ENCODE measurements at regions not wholly inside any gene's neighbourhood (a gene's known extent, or its start where the extent isn't known, plus 50 kb on each side); places are given as distances from the start of the nearest gene placed in this dataset.
"Not testable (repeated sequence)": the region's sequence is repeated elsewhere in the genome, so short reads cannot be mapped to it uniquely, and the experiment has no call there.

GRCh38 chr14:53619691-53620231 is 336.9 kb downstream of the BMP4 start:
- no peaks in the 10 kb centered on the region for H3K4me1 ChIP-seq
- H3K4me3 ChIP-seq (ENCODE audit: low read depth, low read length) = no peak overlapping the region
- H3K9me3 ChIP-seq = no peaks in the 10 kb centered on the region
- TF ChIP-seq CTCF (IDR thresholded peaks at IDR 0.05; ENCODE audit: low read depth, low read length) = no peak
- H3K36me3 ChIP-seq = no peaks in the 10 kb centered on the region
- no peak for DNase-seq
- no peaks in the 10 kb centered on the region for H3K27me3 ChIP-seq

- H3K4me1 ChIP-seq = not testable (repeated sequence)
Measured at GRCh38 chr14:53616536-53616935, 340.1 kb downstream of the BMP4 start.

GRCh38 chr14:53615252-53615651 is 341.4 kb downstream of the BMP4 start:
- no peak for TF ChIP-seq CTCF (IDR thresholded peaks at IDR 0.05; ENCODE audit: low read depth, low read length)
- DNase-seq = no peak
- H3K27me3 ChIP-seq = no peaks in the 10 kb centered on the region
- no peak overlapping the region for H3K4me3 ChIP-seq (ENCODE audit: low read depth, low read length)
- no peaks in the 10 kb centered on the region for H3K9me3 ChIP-seq
- no peaks in the 10 kb centered on the region for H3K36me3 ChIP-seq
- no peaks in the 10 kb centered on the region for H3K4me1 ChIP-seq

More at GRCh38 chr14:53616536-53616935, 340.1 kb downstream of the BMP4 start:
- not testable (repeated sequence) for H3K36me3 ChIP-seq; H3K4me3 ChIP-seq (ENCODE audit: low read depth, low read length); H3K27me3 ChIP-seq; H3K9me3 ChIP-seq; DNase-seq

- DNase-seq = no peak
- no peaks in the 10 kb centered on the region for H3K36me3 ChIP-seq
- no peaks in the 10 kb centered on the region for H3K4me1 ChIP-seq
- no peak overlapping the region for H3K4me3 ChIP-seq (ENCODE audit: low read depth, low read length)
- no peak for TF ChIP-seq CTCF (IDR thresholded peaks at IDR 0.05; ENCODE audit: low read depth, low read length)
- no peaks in the 10 kb centered on the region for H3K9me3 ChIP-seq
- H3K27me3 ChIP-seq = no peaks in the 10 kb centered on the region
Measured at GRCh38 chr14:53613404-53614253, 343.0 kb downstream of the BMP4 start.

DNA sequence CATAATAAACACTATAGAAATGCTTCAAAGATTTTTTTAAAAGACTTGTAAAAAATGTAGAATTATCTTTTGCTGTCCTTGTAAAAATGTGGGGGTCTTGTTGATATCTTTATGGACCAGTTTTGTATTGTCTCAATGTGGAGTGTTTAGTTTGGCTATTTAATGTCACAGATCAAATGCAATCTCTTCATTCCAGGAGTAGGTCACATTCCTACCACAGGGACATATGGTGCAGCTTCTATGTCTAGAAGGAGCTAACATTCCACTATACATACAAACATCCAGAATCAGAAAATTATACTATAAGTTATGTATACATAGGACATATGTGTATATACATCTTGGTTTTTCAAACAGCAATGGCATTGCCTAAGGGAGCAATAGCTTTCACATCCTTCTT is 345.7 kb downstream of the BMP4 start:
- Histone ChIP-seq H3K27me3 (0 out of 2 replicates have a peak, but pooled peaks cover 2% of the 10 kb centered on the region), H3K4me1 (no peaks in the 10 kb centered on the region)
- no peak for DNase-seq

GRCh38 chr14:53609009-53609408 is 347.6 kb downstream of the BMP4 start:
- H3K36me3 ChIP-seq = no peaks in the 10 kb centered on the region
- no peaks in the 10 kb centered on the region for H3K9me3 ChIP-seq
- TF ChIP-seq CTCF (IDR thresholded peaks at IDR 0.05; ENCODE audit: low read depth, low read length) = no peak
- DNase-seq = no peak
- no peaks in the 10 kb centered on the region for H3K4me1 ChIP-seq
- 0 out of 2 replicates have a peak, but pooled peaks cover 2% of the 10 kb centered on the region for H3K27me3 ChIP-seq
- no peak overlapping the region for H3K4me3 ChIP-seq (ENCODE audit: low read depth, low read length)

More for the DNA sequence above, 345.7 kb downstream of the BMP4 start:
- Histone ChIP-seq H3K9me3 (no peaks in the 10 kb centered on the region), H3K4me3 (ENCODE audit: low read depth, low read length) (no peak overlapping the region), H3K36me3 (no peaks in the 10 kb centered on the region)
- no peak for TF ChIP-seq CTCF (IDR thresholded peaks at IDR 0.05; ENCODE audit: low read depth, low read length)

All from BE2C (cell line).